GM13977 (cell line): ENCODE measurements at regions not wholly inside any gene's neighbourhood (a gene's known extent, or its start where the extent isn't known, plus 50 kb on each side); places are given as distances from the start of the nearest gene placed in this dataset.

Experiments used
- DNase-seq: peaks from one replicate; pipeline ENCODE4 v3.0.0; 2012; ENCODE audit warnings: low spot score
- in situ Hi-C: fragments of 300-500 bp; cut with MboI; formaldehyde crosslinking; loops from one replicate; pipeline ENCODE4 v1.12.0; 2022; ENCODE audit warnings: low sequenced_read_pairs, low pct_unique_long_range_greater_than_20kb, mixed read lengths, inconsistent platforms; ENCODE audit not compliant: unreplicated experiment
- TF ChIP-seq, protein P1 (sequence below): IDR thresholded peaks from 2 replicates; pipeline ENCODE4 v1.5.1; 2012; ENCODE audit warnings: mild to moderate bottlenecking, control low read depth; ENCODE audit not compliant: insufficient read depth; ENCODE audit errors: extremely low read depth, missing control alignments

DNA sequence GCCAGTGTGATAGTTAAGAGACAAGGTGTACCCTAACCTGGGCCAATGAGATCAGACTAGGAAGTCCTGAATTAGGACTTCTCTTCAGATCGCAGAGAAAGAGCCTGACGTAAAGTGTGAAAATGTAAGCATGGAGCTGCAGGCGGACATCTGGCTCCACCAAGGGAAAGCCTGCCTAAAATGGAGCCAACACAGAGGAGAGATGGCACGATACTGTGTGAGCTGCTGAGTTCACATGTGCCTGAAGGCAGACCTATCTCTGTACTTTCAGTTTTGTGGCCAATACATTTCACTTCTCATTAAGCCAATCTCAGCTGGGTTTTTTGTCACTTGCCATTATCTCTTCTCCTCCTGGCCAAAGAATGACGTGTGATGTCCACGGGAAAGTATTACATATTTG is 210.5 kb downstream of the ELAVL2 start:
- TF ChIP-seq, protein P1, sequence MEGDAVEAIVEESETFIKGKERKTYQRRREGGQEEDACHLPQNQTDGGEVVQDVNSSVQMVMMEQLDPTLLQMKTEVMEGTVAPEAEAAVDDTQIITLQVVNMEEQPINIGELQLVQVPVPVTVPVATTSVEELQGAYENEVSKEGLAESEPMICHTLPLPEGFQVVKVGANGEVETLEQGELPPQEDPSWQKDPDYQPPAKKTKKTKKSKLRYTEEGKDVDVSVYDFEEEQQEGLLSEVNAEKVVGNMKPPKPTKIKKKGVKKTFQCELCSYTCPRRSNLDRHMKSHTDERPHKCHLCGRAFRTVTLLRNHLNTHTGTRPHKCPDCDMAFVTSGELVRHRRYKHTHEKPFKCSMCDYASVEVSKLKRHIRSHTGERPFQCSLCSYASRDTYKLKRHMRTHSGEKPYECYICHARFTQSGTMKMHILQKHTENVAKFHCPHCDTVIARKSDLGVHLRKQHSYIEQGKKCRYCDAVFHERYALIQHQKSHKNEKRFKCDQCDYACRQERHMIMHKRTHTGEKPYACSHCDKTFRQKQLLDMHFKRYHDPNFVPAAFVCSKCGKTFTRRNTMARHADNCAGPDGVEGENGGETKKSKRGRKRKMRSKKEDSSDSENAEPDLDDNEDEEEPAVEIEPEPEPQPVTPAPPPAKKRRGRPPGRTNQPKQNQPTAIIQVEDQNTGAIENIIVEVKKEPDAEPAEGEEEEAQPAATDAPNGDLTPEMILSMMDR = no peak
- in situ Hi-C loops = no loop called here
- DNase-seq = no peak

DNA sequence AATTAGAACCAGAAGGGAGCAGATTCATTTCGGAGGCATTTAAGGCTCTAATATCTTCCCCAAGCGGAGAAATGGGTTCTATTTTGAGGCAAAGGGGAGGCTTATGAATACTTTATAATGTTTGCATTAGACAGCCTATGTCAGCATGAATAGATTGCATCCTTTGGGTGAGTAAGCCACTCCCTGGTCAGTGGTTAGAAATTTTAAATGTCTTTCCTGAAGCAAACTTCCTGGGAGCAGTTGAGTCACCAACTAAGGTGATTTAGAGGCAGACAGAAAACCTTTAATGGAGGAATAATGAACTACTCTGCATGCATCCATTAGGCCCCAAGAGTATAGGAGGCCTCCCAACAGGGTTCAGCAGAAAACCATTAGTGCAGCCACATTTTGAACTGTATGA is 204.9 kb downstream of the ELAVL2 start:
- DNase-seq = no peak
- TF ChIP-seq, protein P1 = no peak
- in situ Hi-C loops = no loop called here

DNA sequence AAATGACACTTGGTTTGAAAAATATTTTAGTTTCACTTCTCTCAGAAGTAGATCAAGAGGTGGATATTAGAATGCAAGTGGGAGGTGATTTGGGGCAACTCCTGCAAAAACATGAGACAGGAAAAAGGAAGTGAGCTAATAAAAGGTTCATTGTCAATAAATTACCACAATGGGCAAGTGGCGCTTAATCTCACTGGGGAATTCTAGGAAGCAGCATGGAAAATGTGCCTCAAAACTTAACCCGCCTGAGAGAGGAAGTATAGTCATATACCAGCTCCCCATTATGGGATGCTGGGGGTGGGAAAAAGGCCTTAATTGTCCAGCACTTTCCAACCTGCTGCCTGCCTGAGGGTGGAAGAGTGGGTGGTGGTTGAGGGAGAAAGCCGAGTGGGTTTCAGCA is 204.1 kb downstream of the ELAVL2 start:
- in situ Hi-C loops = no loop called here
- TF ChIP-seq, protein P1 = no peak
- no peak for DNase-seq

DNA sequence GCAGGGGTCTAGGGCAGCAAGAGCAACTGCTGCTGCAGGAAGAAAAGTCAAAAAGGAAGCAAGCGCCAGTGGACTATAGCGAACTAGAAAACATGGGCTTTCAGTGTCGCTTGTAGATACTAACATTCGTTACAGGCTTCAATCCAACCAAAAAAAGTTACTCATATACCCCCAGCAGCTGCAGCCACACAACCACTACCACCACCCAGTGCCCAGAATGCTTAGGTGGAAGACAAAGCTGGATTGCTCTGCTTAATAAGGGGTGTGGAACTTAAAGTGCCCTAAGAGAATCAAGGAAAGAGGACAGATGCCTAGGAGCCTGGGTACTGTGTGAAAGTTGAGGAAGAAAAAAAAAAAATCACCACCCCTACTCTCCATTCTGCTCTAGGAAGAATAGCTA is 203.6 kb downstream of the ELAVL2 start:
- in situ Hi-C loops = no loop called here

DNA sequence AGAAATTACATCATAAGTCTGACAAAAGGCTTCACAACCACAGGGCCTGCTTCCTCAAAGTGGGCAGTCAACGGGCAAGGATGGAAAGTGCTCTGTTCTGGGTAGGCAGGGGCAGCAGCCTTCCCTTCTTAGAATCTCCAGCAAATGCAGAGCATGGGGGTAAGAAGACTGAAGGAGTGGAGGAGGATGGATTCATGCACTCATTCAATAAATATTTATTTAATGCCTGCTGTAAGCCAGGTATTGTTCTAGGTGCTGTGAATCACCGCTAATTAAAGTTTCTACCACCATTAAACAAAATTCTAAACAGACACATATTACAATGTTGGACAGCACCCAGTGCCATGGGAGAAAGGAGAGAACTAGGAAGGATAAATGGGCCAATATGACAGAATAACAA is 195.6 kb downstream of the ELAVL2 start:
- in situ Hi-C loops = no loop called here

More for the DNA sequence above, 203.6 kb downstream of the ELAVL2 start:
- TF ChIP-seq, protein P1 = no peak
- no peak for DNase-seq

DNA sequence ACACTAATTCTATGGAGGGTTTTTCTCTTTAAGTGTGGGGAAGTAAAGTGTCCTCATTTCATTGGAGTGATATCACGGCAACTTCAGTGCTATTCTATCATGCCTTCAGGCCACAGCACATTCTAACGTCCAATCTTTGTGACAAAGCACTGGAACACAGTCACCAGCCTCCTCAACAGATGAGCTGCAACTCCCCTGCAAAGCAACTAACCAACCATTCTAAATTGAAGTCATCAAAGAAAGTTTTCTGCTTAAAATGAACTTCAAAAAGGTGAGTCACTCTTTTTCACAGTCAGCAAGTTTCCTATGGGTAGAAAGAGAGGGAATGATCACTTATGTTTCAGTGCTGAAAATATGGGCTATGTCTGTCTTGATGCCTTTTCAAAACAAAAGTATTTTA is 190.8 kb downstream of the ELAVL2 start:
- TF ChIP-seq, protein P1 = no peak
- in situ Hi-C loops = no loop called here

More for the DNA sequence above, 195.6 kb downstream of the ELAVL2 start:
- DNase-seq = no peak
- TF ChIP-seq, protein P1 = no peak

DNA sequence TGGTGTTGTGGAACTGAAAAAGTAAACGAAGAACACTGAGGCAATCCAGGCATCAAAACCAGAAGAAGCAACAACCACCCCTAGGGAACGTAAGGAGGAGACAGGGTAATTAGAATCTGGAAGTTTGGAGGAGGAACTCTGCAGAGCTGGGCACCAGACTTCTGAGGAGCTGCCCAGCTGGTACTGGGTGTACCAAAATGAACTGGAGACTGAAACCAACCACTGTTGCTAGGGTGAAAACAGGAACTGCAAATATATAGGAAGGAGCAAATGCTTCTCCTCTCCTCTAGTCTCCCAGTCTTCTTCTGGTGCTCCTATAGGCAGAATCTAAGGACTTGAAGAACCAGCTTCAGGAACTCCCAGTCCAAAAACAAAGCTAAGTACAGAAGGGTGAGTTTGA is 189.8 kb downstream of the ELAVL2 start:
- DNase-seq = no peak
- in situ Hi-C loops = no loop called here
- TF ChIP-seq, protein P1 = no peak

More for the DNA sequence above, 190.8 kb downstream of the ELAVL2 start:
- DNase-seq = no peak
